HG03442 (cell line): ENCODE measurements at regions not wholly inside any gene's neighbourhood (a gene's known extent, or its start where the extent isn't known, plus 50 kb on each side); places are given as distances from the start of the nearest gene placed in this dataset.

ENCODE experiments used
- ATAC-seq: cut with Tn5 transposase; IDR thresholded peaks from one replicate; pipeline ENCODE4 v1.9.1; 2021; ENCODE audit warnings: mild to moderate bottlenecking, moderate library complexity; ENCODE audit not compliant: unreplicated experiment

- ATAC-seq: no peak
Observed at GRCh38 chr22:49721211-49721763, 106.4 kb downstream of the BRD1 start.

GRCh38 chr22:49720279-49720959, 107.3 kb downstream of the BRD1 start:
- ATAC-seq: no peak

- ATAC-seq: no peak
Observed at GRCh38 chr22:49719046-49719445, 108.6 kb downstream of the BRD1 start.

DNA sequence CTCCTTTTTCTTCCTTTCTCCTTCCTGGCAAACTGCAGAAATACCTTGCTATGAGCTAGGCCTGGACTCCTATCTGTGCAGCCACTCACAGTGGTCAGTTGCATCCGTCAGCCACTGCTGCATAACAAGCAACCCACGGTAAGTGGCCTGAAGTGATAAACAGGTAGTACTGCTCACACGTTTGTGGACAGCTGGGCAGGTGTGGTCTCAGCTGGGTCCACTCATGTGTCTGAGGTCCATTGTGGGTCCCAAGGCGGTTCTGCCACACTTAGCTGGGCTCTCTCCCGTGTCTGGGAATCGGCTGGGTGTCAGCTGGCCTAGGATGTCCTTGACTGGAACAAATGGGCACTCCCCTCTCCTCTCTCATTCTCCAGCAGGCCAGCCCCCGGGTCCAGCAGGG, 109.3 kb downstream of the BRD1 start:
- ATAC-seq: no peak

- ATAC-seq: no peak
Observed at GRCh38 chr22:49717322-49717919, 110.3 kb downstream of the BRD1 start.

DNA sequence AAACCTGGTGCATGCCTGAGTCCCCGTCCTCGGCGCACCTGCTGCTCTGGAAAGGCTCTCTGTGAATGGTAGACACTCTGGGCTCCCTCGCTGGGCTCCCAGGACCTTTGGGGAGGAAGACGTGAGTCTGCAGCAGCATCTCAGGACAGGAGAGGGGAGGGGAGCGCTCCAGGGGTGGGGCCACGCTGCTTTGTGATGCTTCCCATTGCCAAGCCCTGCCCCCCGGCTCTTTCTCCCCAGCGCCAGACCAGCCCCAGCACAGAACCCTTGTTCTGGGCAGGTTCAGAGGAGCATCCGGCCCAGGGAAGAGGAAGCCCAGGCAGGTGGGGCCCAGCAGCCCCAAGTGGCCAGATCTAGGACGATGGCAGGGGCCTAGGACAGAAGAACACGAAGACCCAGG, 111.2 kb downstream of the BRD1 start:
- ATAC-seq: no peak

DNA sequence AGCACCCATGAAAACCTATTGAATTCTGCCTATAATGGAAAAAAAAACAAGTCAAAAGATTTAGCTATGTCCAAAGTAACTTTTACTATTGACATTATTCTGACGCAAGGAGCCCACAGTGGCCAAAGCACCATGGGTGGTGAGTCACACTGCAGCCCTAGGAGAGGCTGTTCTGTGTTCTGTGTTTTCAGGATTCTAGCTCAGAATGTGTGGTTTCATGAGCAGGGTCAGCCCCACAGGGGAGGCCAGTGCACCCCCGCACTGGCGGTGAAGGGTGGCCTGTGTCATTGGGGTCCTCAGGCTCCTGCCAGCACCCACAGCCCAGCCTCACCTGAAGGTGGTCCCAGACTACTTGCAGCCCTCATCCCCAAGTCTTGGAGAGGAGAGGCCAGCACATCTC, 112.2 kb downstream of the BRD1 start:
- no peak for ATAC-seq

DNA sequence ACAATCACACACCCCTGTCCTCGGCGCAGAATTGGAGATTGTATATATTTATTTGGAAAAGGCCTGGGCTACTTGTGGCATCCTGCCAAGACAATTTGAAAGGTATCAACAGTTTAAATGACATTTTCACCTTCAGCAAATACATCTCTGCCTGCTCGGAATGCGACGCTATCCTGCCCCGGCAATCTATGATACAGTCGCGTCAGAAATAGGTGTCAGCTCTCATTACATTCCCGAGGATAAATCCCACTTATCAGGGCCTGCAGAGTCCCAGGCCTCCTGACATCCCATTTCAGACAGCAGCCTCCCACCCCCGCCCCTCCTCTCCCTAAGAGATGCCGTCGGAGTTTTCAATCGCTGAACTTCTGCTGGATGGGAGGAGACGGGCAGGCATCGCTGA, 114.7 kb downstream of the BRD1 start:
- ATAC-seq: no peak

DNA sequence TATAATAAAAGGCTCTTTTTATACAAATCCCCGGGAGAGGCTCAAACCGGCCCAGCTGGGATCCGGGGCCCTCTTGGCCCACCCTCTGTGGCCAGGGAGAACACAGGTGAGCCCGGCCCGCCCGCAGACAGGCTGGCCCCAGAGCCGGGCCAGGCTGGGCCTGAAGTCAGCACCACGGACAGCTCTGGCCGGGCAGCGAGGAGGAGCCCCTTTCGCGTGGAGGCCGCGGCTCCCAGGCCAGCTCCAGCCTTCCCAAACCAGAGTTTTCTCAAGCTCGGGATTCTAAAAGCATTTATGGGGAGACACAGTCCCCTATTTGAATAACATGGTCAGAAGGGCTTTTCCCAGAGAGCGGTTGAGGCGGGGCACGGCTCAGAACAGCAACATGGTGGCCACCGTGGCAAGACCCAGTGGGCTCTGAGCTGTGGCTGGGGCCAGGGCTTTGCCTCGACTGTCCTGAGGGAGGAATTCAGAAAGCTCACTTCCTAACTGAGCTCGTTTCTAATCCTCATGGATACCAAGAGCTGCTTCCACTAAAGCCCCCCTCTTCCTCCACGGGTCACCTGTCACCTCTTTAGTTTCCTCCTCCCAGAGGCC, 115.4 kb downstream of the BRD1 start:
- ATAC-seq: no peak

- ATAC-seq: no peak
Observed at GRCh38 chr22:49710746-49711145, 116.9 kb downstream of the BRD1 start.

DNA sequence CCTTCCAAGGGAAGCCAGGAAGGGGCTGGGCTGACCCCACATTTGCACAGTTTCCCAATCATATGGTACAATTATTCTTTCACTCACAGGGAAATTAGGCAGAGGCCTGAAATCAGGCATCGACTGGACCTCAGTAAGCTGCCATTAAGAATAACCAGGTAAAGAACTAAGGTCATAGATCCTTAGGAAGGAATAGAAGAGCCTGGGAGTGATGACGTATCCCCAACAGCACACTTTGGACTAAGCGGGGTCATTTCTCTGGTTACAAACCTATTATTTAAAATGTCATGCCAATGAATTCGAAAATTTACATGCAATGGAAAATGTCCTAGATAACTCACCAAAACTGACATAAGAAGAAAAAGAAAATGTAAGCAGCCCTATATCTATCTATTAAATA, 118.2 kb downstream of the BRD1 start:
- no peak for ATAC-seq

- ATAC-seq: no peak
Observed at GRCh38 chr22:49705972-49706352, 121.7 kb downstream of the BRD1 start.

GRCh38 chr22:49705216-49705971, 122.3 kb downstream of the BRD1 start:
- ATAC-seq: no peak

DNA sequence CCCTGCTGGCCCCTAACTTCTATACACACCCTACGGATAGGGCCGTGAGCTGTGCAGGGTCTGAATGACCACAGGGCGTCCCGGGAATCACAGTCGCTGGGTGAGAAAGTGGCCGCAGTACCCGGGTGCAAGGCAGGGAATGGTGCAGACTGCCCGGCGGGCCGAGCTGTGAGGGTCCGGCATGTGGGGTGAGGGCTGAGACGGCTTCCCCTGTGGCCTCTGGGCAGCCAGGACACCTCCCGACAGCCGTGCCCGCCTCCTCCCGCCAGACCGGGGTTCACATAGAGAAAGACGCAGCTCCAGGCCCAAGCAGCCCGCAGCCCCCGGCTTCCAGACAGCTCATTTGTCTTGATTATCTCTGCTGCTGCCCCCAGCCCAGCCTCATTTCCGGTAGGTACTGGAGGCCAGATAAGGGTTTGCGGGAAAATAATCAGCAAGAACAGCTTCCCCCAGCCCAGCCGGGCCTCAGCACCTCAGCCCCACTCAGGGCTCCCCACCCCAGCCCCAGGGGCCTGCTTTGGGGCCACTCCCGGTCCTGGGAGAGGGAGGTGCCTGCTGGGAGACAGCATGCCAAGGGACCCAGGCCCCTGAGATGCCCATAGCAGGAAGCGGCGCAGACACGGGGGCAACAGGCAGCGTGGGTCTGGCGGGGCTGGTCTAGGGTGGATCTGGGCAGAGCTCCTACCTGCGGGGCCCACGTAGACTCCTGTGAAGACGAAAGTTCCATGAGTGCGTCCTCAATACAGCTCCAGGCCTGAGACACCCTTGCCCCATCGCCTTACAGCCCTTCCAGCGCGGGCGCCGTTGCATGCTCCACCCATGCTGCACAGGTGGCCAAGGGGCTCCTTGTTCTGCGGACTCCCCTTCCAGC, 123.1 kb downstream of the BRD1 start:
- no peak for ATAC-seq

DNA sequence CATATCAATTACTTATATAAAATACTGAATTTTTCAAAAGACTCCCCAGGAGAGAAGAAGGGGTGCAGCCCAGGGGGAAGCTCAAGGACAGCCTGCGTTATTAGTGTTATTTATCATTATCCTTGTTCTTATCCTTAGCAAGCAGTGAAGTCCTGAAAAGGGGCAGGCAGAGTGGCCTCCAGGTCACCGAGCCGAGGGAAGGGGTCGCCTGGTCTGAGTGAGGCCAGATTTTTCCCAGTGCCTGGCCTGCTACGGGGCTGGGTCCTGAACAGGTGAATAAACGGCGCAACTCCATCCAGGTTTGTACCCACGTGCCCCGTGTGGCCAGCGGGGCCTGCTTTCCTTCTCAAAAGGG, 123.7 kb downstream of the BRD1 start:
- ATAC-seq: no peak

DNA sequence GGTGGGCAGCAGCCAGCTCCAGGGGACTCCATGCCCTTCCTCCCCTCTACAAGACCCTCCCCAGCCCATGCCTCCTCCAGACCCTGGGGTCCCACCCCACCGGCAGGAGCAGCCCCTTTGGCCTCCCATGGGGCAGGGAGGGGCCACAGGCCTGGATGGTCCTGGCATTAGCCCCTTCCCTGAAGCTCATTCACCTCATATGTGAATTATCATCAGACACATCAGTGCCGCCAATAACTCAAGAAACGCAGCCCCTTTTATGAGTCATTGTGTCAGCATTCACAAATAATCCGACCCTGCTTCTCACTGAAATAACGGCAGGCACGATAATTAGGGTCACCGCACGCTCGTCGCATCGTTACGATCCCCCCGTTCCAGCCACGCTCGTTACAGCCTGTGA, 124.2 kb downstream of the BRD1 start:
- ATAC-seq: no peak

DNA sequence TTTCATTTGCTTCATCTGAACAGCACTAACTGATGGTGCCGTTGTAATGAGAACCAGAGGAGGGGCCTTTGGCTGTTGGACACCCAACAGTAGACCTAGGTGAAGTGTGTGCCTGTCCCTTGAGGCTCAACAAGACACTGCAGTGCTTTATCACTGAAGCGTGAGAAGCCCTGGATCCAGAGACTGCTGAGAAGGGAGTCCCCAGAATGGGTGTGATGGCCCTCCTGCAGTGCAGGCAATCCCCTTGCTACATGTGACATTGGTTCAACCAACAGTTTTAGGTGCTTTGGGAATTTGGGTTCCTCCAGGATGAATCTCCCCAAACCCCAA, 125.6 kb downstream of the BRD1 start:
- no peak for ATAC-seq

GRCh38 chr22:49701380-49702067, 126.1 kb downstream of the BRD1 start:
- ATAC-seq: no peak

- no peak for ATAC-seq
Observed at GRCh38 chr22:49699928-49700498, 127.7 kb downstream of the BRD1 start.

DNA sequence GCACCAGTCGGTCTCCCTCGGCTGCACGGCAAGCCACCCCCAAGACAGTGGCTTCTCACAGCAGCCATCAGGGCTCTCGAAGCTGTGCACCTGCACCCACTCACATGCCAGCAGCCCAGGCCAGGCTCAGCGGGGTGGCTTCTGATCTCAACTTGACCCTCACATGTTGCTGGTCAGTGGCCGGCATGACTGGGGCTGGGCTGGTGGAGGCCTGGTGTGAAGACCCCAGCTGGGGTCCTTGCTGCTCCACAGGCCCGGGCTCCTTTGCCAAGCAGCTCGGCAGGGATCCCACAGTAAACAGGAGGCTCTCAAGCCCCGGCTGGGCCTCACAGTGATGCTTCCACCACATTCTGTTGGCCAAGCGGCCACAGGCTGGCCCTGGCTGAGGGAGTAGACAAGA, 128.2 kb downstream of the BRD1 start:
- ATAC-seq: no peak
